ENCODE measurements at regions not wholly inside any gene's neighbourhood (a gene's known extent, or its start where the extent isn't known, plus 50 kb on each side); places are given as distances from the start of the nearest gene placed in this dataset.

DNA sequence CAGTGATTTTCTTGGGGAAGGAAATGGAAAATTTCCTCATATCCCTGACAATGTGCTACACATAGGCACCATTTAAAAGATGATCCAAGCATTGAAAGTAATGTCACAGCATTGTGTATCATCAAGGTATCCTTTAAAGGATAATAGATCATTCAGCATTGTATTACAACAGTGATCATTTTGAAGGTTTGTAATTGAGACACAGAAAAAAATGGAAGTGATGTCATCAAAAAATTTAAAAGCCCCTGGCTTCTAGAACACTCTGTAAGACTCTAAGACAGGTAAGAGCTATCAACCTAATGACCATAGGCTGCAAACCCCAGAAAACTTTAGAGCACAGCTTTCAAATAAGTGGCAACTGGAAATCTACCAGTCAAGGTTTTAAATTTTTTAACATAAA lies 271.4 kb downstream of the ETAA1 start:
- Histone ChIP-seq H4K20me1 (ENCODE audit: insufficient read depth) (no peaks in the 10 kb centered on the region), H3K27me3 (ENCODE audit: insufficient read depth, low read length) (peaks cover 19% of the 10 kb centered on the region), H3K4me3 (replicated peaks in 1 of 2; ENCODE audit: low read depth in 1 of 2, low read length in 2 of 2) (no peak overlapping the region), H3K79me2 (ENCODE audit: insufficient read depth, low read length) (no peaks in the 10 kb centered on the region), H2AFZ (ENCODE audit: low read depth, low read length, poor library complexity, severe bottlenecking) (no peak overlapping the region), H3K27ac (ENCODE audit: low read depth, low read length) (no peak overlapping the region), H3K4me1 (ENCODE audit: control insufficient read depth in 1 of 2, insufficient read depth in 2 of 2, low read length in 2 of 2) (no peaks in the 10 kb centered on the region), H3K9me2 (ENCODE audit: insufficient read depth) (no peaks in the 10 kb centered on the region), H3K9me3 (ENCODE audit: control insufficient read depth in 1 of 2, insufficient read depth in 1 of 2, low read depth in 1 of 2, low read length in 2 of 2) (no peaks in the 10 kb centered on the region; a peak in 1 of 4 replicates), H3K36me3 (ENCODE audit: control insufficient read depth in 1 of 2, insufficient read depth in 2 of 2, low read length in 2 of 2) (no peaks in the 10 kb centered on the region), H3K4me2 (ENCODE audit: low read length) (no peak overlapping the region), H3K9ac (ENCODE audit: low read length) (no peak overlapping the region)
- BruUV-seq (replicated peaks) = no TSS peak
- ChIA-PET CTCF (no interaction called here), RAD21 (ENCODE audit: low non-redundant PET in 1 of 2, low total read pairs in 2 of 2, uncharacterized antibody in 2 of 2, unreplicated experiment in 2 of 2) (no interaction called here), POLR2A (no interaction called here)
- no peak for DNase-seq (ENCODE audit: low read depth, low spot score)
- TF ChIP-seq ZNF274 (IDR thresholded peaks at IDR 0.05; ENCODE audit: low read depth, low read length) = no peak
- no peak for TF ChIP-seq SIN3A (IDR thresholded peaks at IDR 0.05; ENCODE audit: low read depth)
- TF ChIP-seq SP1 (IDR thresholded peaks at IDR 0.05; ENCODE audit: low read depth) = no peak
- TF ChIP-seq, protein P1, sequence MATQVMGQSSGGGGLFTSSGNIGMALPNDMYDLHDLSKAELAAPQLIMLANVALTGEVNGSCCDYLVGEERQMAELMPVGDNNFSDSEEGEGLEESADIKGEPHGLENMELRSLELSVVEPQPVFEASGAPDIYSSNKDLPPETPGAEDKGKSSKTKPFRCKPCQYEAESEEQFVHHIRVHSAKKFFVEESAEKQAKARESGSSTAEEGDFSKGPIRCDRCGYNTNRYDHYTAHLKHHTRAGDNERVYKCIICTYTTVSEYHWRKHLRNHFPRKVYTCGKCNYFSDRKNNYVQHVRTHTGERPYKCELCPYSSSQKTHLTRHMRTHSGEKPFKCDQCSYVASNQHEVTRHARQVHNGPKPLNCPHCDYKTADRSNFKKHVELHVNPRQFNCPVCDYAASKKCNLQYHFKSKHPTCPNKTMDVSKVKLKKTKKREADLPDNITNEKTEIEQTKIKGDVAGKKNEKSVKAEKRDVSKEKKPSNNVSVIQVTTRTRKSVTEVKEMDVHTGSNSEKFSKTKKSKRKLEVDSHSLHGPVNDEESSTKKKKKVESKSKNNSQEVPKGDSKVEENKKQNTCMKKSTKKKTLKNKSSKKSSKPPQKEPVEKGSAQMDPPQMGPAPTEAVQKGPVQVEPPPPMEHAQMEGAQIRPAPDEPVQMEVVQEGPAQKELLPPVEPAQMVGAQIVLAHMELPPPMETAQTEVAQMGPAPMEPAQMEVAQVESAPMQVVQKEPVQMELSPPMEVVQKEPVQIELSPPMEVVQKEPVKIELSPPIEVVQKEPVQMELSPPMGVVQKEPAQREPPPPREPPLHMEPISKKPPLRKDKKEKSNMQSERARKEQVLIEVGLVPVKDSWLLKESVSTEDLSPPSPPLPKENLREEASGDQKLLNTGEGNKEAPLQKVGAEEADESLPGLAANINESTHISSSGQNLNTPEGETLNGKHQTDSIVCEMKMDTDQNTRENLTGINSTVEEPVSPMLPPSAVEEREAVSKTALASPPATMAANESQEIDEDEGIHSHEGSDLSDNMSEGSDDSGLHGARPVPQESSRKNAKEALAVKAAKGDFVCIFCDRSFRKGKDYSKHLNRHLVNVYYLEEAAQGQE (IDR thresholded peaks at IDR 0.05; ENCODE audit: low read depth) = no peak
- TF ChIP-seq FOSL1 (IDR thresholded peaks at IDR 0.05; ENCODE audit: low read depth) = no peak
- TF ChIP-seq EGR1 (IDR thresholded peaks at IDR 0.05; ENCODE audit: low read depth) = no peak
- intact Hi-C loops (cut with micrococcal nuclease) = no loop called here
- no peak for ATAC-seq

DNA sequence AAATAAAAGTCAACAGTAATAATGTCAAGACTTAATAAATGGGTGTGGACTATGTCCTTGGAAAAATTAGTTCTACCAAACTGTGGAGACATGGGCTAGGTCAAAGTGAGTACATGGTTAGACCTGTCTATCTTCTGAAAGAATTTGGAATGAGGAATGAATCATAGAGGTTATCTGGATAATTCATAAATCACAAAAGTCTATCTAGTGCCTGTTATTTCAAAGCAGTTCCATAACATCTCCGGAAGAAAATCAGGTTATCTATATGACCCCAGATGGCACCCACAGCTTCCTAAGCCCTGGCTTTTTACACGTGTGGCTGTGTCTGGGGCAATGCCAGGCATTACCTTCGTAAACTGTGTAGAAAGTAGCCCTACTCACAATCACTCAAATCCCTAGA lies 272.0 kb downstream of the ETAA1 start:
- CTCF ChIA-PET = no interaction called here
- Histone ChIP-seq H4K20me1 (ENCODE audit: insufficient read depth) (no peaks in the 10 kb centered on the region), H3K9ac (ENCODE audit: low read length) (no peak overlapping the region), H3K4me1 (ENCODE audit: control insufficient read depth in 1 of 2, insufficient read depth in 2 of 2, low read length in 2 of 2) (no peaks in the 10 kb centered on the region), H3K4me2 (ENCODE audit: low read length) (no peak overlapping the region), H3K27ac (ENCODE audit: low read depth, low read length) (no peak overlapping the region), H3K4me3 (replicated peaks in 1 of 2; ENCODE audit: low read depth in 1 of 2, low read length in 2 of 2) (no peak overlapping the region), H3K9me3 (ENCODE audit: control insufficient read depth in 1 of 2, insufficient read depth in 1 of 2, low read depth in 1 of 2, low read length in 2 of 2) (no peaks in the 10 kb centered on the region; a peak in 1 of 4 replicates), H3K27me3 (ENCODE audit: insufficient read depth, low read length) (peaks cover 15% of the 10 kb centered on the region), H3K36me3 (ENCODE audit: control insufficient read depth in 1 of 2, insufficient read depth in 2 of 2, low read length in 2 of 2) (no peaks in the 10 kb centered on the region), H2AFZ (ENCODE audit: low read depth, low read length, poor library complexity, severe bottlenecking) (no peak overlapping the region), H3K79me2 (ENCODE audit: insufficient read depth, low read length) (no peaks in the 10 kb centered on the region), H3K9me2 (ENCODE audit: insufficient read depth) (no peaks in the 10 kb centered on the region)
- ATAC-seq = no peak
- RAD21 ChIA-PET (ENCODE audit: low non-redundant PET in 1 of 2, low total read pairs in 2 of 2, uncharacterized antibody in 2 of 2, unreplicated experiment in 2 of 2) = no interaction called here
- TF ChIP-seq, protein P1 (IDR thresholded peaks at IDR 0.05; ENCODE audit: low read depth) = no peak
- TF ChIP-seq EGR1 (IDR thresholded peaks at IDR 0.05; ENCODE audit: low read depth) (no peak), ZFX (IDR thresholded peaks at IDR 0.05) (no peak), ZNF274 (IDR thresholded peaks at IDR 0.05; ENCODE audit: low read depth, low read length) (no peak), POLR2AphosphoS5 (IDR thresholded peaks at IDR 0.05; ENCODE audit: low read depth, low read length) (no peak), SP1 (IDR thresholded peaks at IDR 0.05; ENCODE audit: low read depth) (no peak), TCF7L2 (IDR thresholded peaks at IDR 0.05; ENCODE audit: borderline replicate concordance, extremely low read depth, insufficient read depth, insufficient read length) (no peak), POLR2A (IDR thresholded peaks at IDR 0.05; ENCODE audit: borderline replicate concordance, extremely low read depth, insufficient read depth, insufficient read length) (no peak), RAD21 (IDR thresholded peaks at IDR 0.05; ENCODE audit: low read depth) (no peak)
- TF ChIP-seq, protein P2, sequence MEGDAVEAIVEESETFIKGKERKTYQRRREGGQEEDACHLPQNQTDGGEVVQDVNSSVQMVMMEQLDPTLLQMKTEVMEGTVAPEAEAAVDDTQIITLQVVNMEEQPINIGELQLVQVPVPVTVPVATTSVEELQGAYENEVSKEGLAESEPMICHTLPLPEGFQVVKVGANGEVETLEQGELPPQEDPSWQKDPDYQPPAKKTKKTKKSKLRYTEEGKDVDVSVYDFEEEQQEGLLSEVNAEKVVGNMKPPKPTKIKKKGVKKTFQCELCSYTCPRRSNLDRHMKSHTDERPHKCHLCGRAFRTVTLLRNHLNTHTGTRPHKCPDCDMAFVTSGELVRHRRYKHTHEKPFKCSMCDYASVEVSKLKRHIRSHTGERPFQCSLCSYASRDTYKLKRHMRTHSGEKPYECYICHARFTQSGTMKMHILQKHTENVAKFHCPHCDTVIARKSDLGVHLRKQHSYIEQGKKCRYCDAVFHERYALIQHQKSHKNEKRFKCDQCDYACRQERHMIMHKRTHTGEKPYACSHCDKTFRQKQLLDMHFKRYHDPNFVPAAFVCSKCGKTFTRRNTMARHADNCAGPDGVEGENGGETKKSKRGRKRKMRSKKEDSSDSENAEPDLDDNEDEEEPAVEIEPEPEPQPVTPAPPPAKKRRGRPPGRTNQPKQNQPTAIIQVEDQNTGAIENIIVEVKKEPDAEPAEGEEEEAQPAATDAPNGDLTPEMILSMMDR (IDR thresholded peaks at IDR 0.05 in 2 of 3, conservative IDR thresholded peaks at IDR 0.05 in 1 of 3; ENCODE audit: borderline replicate concordance in 1 of 3, insufficient read depth in 1 of 3, low read depth in 2 of 3, low read length in 2 of 3) = no peak
- intact Hi-C loops (cut with micrococcal nuclease) = no loop called here
- POLR2A ChIA-PET = no interaction called here
- no TSS peak for BruUV-seq (replicated peaks)
- DNase-seq (ENCODE audit: low read depth, low spot score) = no peak

Measured in HCT116 (cell line).